Mesothelial cell of epicardium (in vitro differentiated cells): ENCODE measurements at regions not wholly inside any gene's neighbourhood (a gene's known extent, or its start where the extent isn't known, plus 50 kb on each side); places are given as distances from the start of the nearest gene placed in this dataset.
"Not testable (repeated sequence)": the region's sequence is repeated elsewhere in the genome, so short reads cannot be mapped to it uniquely, and the experiment has no call there.

Source experiments
- DNase-seq, 2 experiments: peaks; one replicate each; pipeline ENCODE4 v3.0.0; 2021; ENCODE audit warnings: low spot score in 2 of 2; ENCODE audit not compliant: unreplicated experiment in 2 of 2
- H3K27ac Mint-ChIP-seq: 2 replicates; pipeline ENCODE4 v1.8.0; 2021; ENCODE audit warnings: mixed read lengths
- H3K27me3 Mint-ChIP-seq: 2 replicates; pipeline ENCODE4 v1.8.0; 2021; ENCODE audit warnings: low read depth, mixed read lengths
- H3K36me3 Mint-ChIP-seq: 2 replicates; pipeline ENCODE4 v1.8.0; 2021; ENCODE audit warnings: mixed read lengths
- H3K4me1 Mint-ChIP-seq: 2 replicates; pipeline ENCODE4 v1.8.0; 2021; ENCODE audit warnings: mixed read lengths
- H3K4me3 Mint-ChIP-seq: 2 replicates; pipeline ENCODE4 v1.8.0; 2021; ENCODE audit warnings: mild to moderate bottlenecking, moderate library complexity, mixed read lengths
- H3K9me3 Mint-ChIP-seq: 2 replicates; pipeline ENCODE4 v1.8.0; 2021; ENCODE audit warnings: mixed read lengths
- TF ChIP-seq, protein P1 (sequence below): fragments of 200-600 bp; sonication (generic); IDR thresholded peaks from one replicate; pipeline ENCODE4 v1.5.0; 2021; ENCODE audit warnings: antibody characterized with exemption; ENCODE audit not compliant: unreplicated experiment

DNA sequence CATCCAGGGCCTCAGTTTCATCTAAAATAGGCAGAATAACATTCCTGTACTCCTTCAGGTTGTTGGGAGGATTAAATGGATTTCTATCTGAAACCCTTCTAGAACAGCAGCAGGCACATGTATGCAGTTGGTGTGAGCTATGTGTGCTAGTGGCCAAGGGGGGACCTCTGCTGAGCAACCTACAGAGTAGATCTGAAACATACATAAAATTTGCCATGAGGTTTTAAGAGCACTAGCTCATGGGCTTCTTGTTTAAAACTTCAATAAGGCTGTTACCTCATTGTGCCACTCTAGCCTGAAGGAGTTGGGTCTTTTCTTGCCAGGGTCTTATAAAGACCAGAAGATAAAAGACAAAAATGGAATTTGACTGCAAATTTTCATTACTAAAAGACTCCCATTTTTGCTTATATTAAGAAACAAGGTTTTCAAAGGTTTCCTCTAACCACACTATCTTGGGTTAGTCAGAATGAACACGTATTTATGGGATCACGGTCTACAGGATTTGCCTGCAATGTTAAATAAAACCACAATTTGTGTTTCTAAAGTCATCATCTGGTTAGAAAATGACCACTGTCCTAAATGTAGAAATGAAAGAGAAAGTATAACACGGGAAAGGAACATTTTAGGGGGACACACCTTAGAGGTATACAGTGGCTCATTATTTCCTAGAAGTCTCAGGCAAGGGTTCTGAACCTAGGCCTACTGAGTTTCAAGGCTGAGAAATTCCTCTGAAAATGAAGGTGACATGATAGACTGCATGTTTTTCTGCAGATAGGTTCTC is 144.9 kb upstream of the OLIG3 start:
- Mint-ChIP-seq H3K4me1 (peaks cover 15% of the 10 kb centered on the region), H3K27ac (no peak overlapping the region), H3K27me3 (no peaks in the 10 kb centered on the region), H3K4me3 (no peak overlapping the region), H3K36me3 (no peaks in the 10 kb centered on the region), H3K9me3 (no peaks in the 10 kb centered on the region)
- TF ChIP-seq, protein P1, sequence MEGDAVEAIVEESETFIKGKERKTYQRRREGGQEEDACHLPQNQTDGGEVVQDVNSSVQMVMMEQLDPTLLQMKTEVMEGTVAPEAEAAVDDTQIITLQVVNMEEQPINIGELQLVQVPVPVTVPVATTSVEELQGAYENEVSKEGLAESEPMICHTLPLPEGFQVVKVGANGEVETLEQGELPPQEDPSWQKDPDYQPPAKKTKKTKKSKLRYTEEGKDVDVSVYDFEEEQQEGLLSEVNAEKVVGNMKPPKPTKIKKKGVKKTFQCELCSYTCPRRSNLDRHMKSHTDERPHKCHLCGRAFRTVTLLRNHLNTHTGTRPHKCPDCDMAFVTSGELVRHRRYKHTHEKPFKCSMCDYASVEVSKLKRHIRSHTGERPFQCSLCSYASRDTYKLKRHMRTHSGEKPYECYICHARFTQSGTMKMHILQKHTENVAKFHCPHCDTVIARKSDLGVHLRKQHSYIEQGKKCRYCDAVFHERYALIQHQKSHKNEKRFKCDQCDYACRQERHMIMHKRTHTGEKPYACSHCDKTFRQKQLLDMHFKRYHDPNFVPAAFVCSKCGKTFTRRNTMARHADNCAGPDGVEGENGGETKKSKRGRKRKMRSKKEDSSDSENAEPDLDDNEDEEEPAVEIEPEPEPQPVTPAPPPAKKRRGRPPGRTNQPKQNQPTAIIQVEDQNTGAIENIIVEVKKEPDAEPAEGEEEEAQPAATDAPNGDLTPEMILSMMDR, result no peak
- no peak for DNase-seq

DNA sequence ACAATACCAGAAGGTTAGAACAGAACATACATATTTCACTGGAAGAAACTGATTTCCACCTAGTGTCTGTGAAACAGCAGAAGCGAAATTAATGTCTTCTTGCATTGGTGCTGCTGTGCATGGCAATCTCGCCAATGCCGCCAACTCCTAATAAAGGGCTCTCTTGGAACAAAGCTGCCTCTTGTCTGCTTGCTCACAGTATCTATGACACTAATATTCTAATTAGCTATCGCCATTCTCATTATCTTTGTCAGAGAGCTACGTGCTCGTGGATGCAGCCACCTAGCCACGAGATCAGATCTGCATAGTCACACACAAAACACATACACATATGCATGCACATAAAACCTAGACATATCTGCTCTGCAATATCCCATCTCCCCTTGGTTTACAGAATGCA is 145.9 kb upstream of the OLIG3 start:
- no peak for DNase-seq
- H3K4me1 Mint-ChIP-seq, result peaks cover 15% of the 10 kb centered on the region
- H3K27ac Mint-ChIP-seq, result no peak overlapping the region
- H3K9me3 Mint-ChIP-seq, result peaks cover 6% of the 10 kb centered on the region
- H3K36me3 Mint-ChIP-seq, result no peaks in the 10 kb centered on the region
- H3K27me3 Mint-ChIP-seq, result no peaks in the 10 kb centered on the region
- no peak overlapping the region for H3K4me3 Mint-ChIP-seq
- TF ChIP-seq, protein P1, result no peak

GRCh38 chr6:137641474-137642077 is 147.4 kb upstream of the OLIG3 start:
- TF ChIP-seq, protein P1, result peak; percentile 56
- H3K4me1 Mint-ChIP-seq, result peaks cover 11% of the 10 kb centered on the region
- no peak overlapping the region for H3K4me3 Mint-ChIP-seq
- H3K36me3 Mint-ChIP-seq, result peaks cover 2% of the 10 kb centered on the region
- DNase-seq, result peak in 1 of 2 experiments; percentile 59
- peaks cover 6% of the 10 kb centered on the region for H3K9me3 Mint-ChIP-seq
- H3K27ac Mint-ChIP-seq, result no peak overlapping the region
- no peaks in the 10 kb centered on the region for H3K27me3 Mint-ChIP-seq

GRCh38 chr6:137643210-137643609 is 149.0 kb upstream of the OLIG3 start:
- H3K4me3 Mint-ChIP-seq, H3K27me3 Mint-ChIP-seq, H3K4me1 Mint-ChIP-seq, H3K9me3 Mint-ChIP-seq, DNase-seq, H3K36me3 Mint-ChIP-seq, H3K27ac Mint-ChIP-seq: not testable (repeated sequence)

DNA sequence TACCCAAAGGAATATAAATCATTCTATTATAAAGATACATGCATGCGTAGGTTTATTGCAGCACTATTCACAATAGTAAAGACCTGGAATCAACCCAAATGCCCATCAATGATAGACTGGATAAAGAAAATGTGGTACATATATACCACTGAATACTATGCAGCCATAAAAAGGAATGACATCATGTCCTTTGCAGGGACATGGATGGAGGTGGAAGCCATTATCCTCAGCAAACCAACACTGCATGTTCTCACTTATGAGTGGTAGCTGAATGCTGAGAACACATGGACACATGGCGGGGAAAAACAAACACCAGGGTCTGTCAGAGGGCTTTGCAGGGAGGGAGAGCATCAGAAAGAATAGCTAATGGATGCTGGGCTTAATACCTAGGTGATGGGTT is 149.4 kb upstream of the OLIG3 start:
- H3K9me3 Mint-ChIP-seq, H3K36me3 Mint-ChIP-seq, H3K4me3 Mint-ChIP-seq, H3K27me3 Mint-ChIP-seq, H3K27ac Mint-ChIP-seq, DNase-seq, H3K4me1 Mint-ChIP-seq: not testable (repeated sequence)

GRCh38 chr6:137645850-137646249 is 151.7 kb upstream of the OLIG3 start:
- Mint-ChIP-seq H3K36me3 (peaks cover 2% of the 10 kb centered on the region), H3K27ac (no peak overlapping the region), H3K27me3 (no peaks in the 10 kb centered on the region), H3K4me1 (peaks cover 20% of the 10 kb centered on the region), H3K4me3 (no peak overlapping the region), H3K9me3 (peaks cover 6% of the 10 kb centered on the region)
- TF ChIP-seq, protein P1, result no peak
- DNase-seq, result no peak
